Uterus (tissue), 2 donors: ENCODE measurements at regions not wholly inside any gene's neighbourhood (a gene's known extent, or its start where the extent isn't known, plus 50 kb on each side); places are given as distances from the start of the nearest gene placed in this dataset.
"Not testable (repeated sequence)": the region's sequence is repeated elsewhere in the genome, so short reads cannot be mapped to it uniquely, and the experiment has no call there.

Experiments
- POLR2A ChIP-seq, 2 donors: fragments of 450-650 bp; IDR thresholded peaks; one replicate each; pipeline ENCODE4 v1.6.1; 2016; ENCODE audit warnings: antibody characterized with exemption in 2 of 2, mild to moderate bottlenecking in 1 of 2, moderate library complexity in 1 of 2
- TF ChIP-seq, protein P1 (sequence below), 4 experiments: fragments of 200-600 bp in 2 of 4; fragments of 450-650 bp in 2 of 4; sonication (generic) in 2 of 4; IDR thresholded peaks; one replicate each; pipeline ENCODE4 v1.5.1; 2016 to 2019; ENCODE audit warnings: antibody characterized with exemption in 4 of 4, mild to moderate bottlenecking in 2 of 4, moderate library complexity in 1 of 4

DNA sequence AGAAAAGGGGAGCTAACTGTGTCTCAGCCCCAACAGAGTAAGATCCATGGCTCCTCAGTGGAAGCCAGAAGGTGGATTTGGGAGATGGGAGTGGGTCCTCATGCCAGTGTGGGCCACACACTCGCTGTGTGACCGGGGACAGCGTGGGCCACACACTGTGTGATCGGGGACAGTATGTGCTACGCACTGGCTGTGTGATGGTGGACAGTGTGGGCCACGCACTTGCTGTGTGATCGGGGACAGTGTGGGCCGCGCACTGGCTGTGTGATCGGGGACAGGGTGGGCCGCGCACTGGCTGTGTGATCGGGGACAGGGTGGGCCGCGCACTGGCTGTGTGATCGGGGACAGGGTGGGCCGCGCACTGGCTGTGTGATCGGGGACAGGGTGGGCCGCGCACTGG lies 282.5 kb downstream of the NXPE2 start:
- TF ChIP-seq, protein P1, sequence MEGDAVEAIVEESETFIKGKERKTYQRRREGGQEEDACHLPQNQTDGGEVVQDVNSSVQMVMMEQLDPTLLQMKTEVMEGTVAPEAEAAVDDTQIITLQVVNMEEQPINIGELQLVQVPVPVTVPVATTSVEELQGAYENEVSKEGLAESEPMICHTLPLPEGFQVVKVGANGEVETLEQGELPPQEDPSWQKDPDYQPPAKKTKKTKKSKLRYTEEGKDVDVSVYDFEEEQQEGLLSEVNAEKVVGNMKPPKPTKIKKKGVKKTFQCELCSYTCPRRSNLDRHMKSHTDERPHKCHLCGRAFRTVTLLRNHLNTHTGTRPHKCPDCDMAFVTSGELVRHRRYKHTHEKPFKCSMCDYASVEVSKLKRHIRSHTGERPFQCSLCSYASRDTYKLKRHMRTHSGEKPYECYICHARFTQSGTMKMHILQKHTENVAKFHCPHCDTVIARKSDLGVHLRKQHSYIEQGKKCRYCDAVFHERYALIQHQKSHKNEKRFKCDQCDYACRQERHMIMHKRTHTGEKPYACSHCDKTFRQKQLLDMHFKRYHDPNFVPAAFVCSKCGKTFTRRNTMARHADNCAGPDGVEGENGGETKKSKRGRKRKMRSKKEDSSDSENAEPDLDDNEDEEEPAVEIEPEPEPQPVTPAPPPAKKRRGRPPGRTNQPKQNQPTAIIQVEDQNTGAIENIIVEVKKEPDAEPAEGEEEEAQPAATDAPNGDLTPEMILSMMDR (IDR thresholded peaks at IDR 0.05): not testable (repeated sequence)
- TF ChIP-seq POLR2A (IDR thresholded peaks at IDR 0.05): not testable (repeated sequence)
